OCI-LY1 (cell line): ENCODE measurements at regions not wholly inside any gene's neighbourhood (a gene's known extent, or its start where the extent isn't known, plus 50 kb on each side); places are given as distances from the start of the nearest gene placed in this dataset.
"Not testable (repeated sequence)": the region's sequence is repeated elsewhere in the genome, so short reads cannot be mapped to it uniquely, and the experiment has no call there.

ENCODE experiments used
- EZH2 ChIP-seq: fragments of 200-600 bp; sonication (generic), shearing (Covaris generic); IDR thresholded peaks from 2 replicates; pipeline ENCODE4 v1.8.0; 2017; ENCODE audit warnings: borderline replicate concordance, mixed run types, mild to moderate bottlenecking, antibody characterized with exemption, low read length, moderate library complexity, mixed read lengths
- TF ChIP-seq, protein P1 (sequence below): fragments of 200-600 bp; sonication (generic), shearing (Covaris generic); IDR thresholded peaks from 2 replicates; pipeline ENCODE4 v1.5.1; 2017; ENCODE audit warnings: mild to moderate bottlenecking, antibody characterized with exemption, low read length, moderate library complexity, mixed read lengths

DNA sequence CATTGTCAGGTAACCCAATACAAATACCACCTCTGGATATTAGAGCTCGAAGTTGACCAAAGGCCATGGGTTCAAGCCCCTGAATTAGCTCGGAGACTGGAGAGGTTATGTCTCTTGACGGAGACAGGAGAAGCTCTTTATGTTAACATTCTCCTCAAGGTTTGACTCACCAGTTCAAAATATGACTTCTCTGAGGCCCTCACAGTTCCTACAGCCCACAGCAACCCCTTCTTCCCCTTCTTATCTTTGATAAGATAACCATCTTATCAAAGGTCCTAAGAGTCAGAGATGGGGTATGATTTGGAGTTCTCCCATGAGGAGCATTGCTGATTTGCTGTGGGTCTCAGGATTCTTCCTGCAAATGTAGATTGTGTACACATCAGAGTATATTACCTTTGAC lies 246.6 kb downstream of the UBE2NL start:
- TF ChIP-seq EZH2, result not testable (repeated sequence)
- TF ChIP-seq, protein P1, sequence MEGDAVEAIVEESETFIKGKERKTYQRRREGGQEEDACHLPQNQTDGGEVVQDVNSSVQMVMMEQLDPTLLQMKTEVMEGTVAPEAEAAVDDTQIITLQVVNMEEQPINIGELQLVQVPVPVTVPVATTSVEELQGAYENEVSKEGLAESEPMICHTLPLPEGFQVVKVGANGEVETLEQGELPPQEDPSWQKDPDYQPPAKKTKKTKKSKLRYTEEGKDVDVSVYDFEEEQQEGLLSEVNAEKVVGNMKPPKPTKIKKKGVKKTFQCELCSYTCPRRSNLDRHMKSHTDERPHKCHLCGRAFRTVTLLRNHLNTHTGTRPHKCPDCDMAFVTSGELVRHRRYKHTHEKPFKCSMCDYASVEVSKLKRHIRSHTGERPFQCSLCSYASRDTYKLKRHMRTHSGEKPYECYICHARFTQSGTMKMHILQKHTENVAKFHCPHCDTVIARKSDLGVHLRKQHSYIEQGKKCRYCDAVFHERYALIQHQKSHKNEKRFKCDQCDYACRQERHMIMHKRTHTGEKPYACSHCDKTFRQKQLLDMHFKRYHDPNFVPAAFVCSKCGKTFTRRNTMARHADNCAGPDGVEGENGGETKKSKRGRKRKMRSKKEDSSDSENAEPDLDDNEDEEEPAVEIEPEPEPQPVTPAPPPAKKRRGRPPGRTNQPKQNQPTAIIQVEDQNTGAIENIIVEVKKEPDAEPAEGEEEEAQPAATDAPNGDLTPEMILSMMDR, result not testable (repeated sequence)
